Colonic mucosa (tissue), 4 donors: ENCODE measurements at regions not wholly inside any gene's neighbourhood (a gene's known extent, or its start where the extent isn't known, plus 50 kb on each side); places are given as distances from the start of the nearest gene placed in this dataset.

Experiments used
- DNase-seq: peaks from one replicate; pipeline ENCODE4 v3.0.0-alpha.2; 2020
- H3K27ac ChIP-seq: fragments of 200-600 bp; one replicate; pipeline ENCODE4 v1.8.0; 2021
- H3K27me3 ChIP-seq: fragments of 200-600 bp; one replicate; pipeline ENCODE4 v1.8.0; 2021
- H3K36me3 ChIP-seq: fragments of 200-600 bp; one replicate; pipeline ENCODE4 v1.8.0; 2021
- H3K4me1 ChIP-seq: fragments of 200-600 bp; one replicate; pipeline ENCODE4 v1.8.0; 2021; ENCODE audit warnings: mild to moderate bottlenecking
- H3K4me3 ChIP-seq: fragments of 200-600 bp; one replicate; pipeline ENCODE4 v1.8.0; 2021
- H3K9ac ChIP-seq, 2 donors: one replicate each; pipeline ENCODE4 v1.7.0; 2013; ENCODE audit warnings: control low read depth in 2 of 2, low read depth in 2 of 2, low read length in 2 of 2
- H3K9me3 ChIP-seq: fragments of 200-600 bp; one replicate; pipeline ENCODE4 v1.8.0; 2021
- intact Hi-C: fragments of 100-400 bp; cut with DNase I; formaldehyde crosslinking; loops from one replicate; pipeline ENCODE4 v1.14.1; 2022
- TF ChIP-seq, protein P1 (sequence below): fragments of 200-600 bp; IDR thresholded peaks from one replicate; pipeline ENCODE4 v1.8.0; 2022; ENCODE audit warnings: antibody characterized with exemption, mild to moderate bottlenecking
- donor health status: healthy.
- donor health status: DM: no; HTN: no; CAD: no.
- donor health status: DM: no; HTN: no; CAD: no.

DNA sequence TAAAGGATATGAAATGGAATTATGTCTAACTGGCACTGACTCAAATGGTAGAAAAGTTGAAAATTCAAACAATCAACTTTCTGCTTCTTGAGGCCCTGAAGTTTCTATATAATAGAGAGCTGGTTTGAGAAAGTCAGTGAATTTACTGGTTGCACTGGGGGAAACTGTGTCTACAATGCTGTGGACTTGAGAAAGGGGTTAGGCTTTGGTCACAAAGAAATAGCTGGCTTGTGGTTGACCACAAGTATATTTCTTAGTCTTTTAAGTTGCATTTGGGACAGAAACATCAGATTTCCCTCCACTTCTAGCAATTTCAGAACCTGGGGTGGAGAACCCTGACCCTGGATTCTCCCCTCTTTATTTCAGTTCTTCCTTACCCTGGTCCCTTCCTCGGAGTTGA lies 192.6 kb upstream of the ACTBL2 start:
- H3K9me3 ChIP-seq = no peaks in the 10 kb centered on the region
- TF ChIP-seq, protein P1, sequence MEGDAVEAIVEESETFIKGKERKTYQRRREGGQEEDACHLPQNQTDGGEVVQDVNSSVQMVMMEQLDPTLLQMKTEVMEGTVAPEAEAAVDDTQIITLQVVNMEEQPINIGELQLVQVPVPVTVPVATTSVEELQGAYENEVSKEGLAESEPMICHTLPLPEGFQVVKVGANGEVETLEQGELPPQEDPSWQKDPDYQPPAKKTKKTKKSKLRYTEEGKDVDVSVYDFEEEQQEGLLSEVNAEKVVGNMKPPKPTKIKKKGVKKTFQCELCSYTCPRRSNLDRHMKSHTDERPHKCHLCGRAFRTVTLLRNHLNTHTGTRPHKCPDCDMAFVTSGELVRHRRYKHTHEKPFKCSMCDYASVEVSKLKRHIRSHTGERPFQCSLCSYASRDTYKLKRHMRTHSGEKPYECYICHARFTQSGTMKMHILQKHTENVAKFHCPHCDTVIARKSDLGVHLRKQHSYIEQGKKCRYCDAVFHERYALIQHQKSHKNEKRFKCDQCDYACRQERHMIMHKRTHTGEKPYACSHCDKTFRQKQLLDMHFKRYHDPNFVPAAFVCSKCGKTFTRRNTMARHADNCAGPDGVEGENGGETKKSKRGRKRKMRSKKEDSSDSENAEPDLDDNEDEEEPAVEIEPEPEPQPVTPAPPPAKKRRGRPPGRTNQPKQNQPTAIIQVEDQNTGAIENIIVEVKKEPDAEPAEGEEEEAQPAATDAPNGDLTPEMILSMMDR = no peak
- no peak overlapping the region for H3K4me3 ChIP-seq
- H3K27me3 ChIP-seq = no peaks in the 10 kb centered on the region
- H3K36me3 ChIP-seq = no peaks in the 10 kb centered on the region
- no peaks in the 10 kb centered on the region for H3K4me1 ChIP-seq
- intact Hi-C loops = no loop called here
- H3K27ac ChIP-seq = no peak overlapping the region
- no peak overlapping the region for H3K9ac ChIP-seq
- DNase-seq = no peak

DNA sequence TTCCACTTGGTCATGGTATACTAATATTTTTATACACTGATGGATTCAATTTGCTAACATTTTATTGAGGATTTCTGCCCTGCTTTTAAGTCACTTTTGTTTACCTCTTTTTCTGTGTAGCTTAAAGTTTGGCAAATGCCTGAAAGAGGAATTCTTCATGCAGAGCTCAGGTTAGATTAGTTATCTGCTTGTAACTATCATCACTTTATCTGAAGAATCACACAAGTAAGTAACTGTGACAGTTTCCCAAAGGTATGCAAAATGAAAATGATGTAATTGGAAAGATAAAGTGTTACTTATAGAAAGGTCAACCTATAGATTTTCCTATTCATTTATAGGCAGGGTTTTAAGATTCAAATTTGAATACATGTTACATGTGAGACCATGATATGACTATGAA lies 188.8 kb upstream of the ACTBL2 start:
- no peak for DNase-seq
- H3K4me3 ChIP-seq = no peak overlapping the region
- TF ChIP-seq, protein P1 = no peak
- H3K36me3 ChIP-seq = no peaks in the 10 kb centered on the region
- no peaks in the 10 kb centered on the region for H3K4me1 ChIP-seq
- intact Hi-C loops = no loop called here
- H3K9ac ChIP-seq = no peak overlapping the region
- no peak overlapping the region for H3K27ac ChIP-seq
- no peaks in the 10 kb centered on the region for H3K27me3 ChIP-seq
- no peaks in the 10 kb centered on the region for H3K9me3 ChIP-seq

DNA sequence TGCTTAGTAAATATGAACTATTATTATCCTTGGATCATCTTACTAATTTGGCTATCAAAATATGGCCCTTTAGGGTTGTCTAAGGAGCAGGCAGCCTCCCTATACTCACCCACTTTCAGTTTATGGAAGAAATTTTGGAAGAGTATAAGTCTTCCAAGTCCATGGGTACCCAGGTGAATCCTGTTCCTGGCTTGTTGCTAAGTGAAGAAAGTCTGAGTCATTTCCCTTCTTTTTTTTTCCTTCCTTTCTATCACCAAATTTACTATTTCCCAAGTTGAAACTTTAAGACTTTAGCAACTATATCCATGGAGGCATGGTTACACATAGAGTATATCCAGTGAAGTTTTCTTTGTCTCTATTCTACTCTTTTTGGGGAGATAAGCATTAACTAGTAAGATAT lies 184.0 kb upstream of the ACTBL2 start:
- intact Hi-C loops = no loop called here
- H3K27me3 ChIP-seq = no peaks in the 10 kb centered on the region
- DNase-seq = no peak
- no peaks in the 10 kb centered on the region for H3K36me3 ChIP-seq
- H3K27ac ChIP-seq = no peak overlapping the region
- H3K9ac ChIP-seq = no peak overlapping the region
- TF ChIP-seq, protein P1 = no peak
- no peaks in the 10 kb centered on the region for H3K9me3 ChIP-seq
- no peak overlapping the region for H3K4me3 ChIP-seq
- no peaks in the 10 kb centered on the region for H3K4me1 ChIP-seq

DNA sequence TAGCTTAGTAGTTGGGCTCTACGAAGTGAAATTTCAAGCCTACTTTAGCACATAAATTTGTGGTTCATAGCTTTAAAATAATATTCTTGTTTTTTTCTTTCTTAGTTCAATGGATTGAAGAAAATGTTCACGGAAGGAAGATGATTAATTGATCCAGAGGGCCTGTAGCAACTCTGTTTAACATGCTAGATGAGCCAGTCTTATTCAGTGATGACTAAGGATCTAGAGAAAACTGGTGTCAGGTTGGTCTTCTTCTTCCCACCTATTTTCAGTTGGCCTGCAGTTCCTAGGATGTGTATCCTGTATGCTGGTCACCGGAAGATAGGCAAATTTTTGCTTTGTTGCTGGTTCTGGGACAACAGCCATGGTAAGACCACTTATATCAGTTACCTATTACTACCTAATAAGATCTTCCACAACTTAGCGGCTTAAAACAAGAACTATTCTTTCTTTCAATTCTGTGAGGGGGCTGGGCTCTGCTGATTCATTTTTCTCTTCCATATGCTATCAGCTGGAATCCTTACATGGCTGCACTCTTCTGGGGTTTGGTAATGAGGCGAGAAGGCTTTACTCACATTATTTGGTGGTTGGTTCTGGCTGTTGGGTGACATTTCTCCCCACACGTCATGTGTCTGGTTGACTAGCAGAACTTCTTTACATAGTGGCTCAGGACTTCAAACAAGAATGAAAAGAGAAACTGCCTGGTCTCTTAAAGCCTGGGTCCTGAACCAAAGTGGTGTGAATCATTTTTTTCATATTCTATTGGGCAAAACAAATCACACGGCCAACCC lies 182.7 kb upstream of the ACTBL2 start:
- intact Hi-C loops = no loop called here
- no peaks in the 10 kb centered on the region for H3K36me3 ChIP-seq
- TF ChIP-seq, protein P1 = no peak

DNA sequence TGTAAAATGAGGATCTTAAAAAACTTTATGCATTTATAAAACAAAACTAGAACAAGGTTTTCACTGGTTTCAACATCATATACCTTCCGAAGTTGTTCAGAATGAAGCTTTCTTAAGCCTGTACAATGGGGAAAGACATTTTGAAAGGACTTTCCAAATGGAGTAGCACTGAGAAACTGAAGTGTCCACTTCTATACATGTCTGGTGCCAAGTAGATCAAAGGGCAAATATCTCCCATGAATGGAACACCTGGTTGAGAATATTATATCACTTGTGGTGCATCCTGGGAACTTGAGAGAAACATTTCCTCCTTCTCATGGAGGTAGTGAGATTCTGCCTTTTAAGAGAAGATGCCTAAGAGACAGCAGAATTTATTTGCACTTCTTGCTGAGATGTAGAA lies 182.1 kb upstream of the ACTBL2 start:
- no peak overlapping the region for H3K9ac ChIP-seq
- H3K4me3 ChIP-seq = no peak overlapping the region
- intact Hi-C loops = no loop called here
- H3K27ac ChIP-seq = no peak overlapping the region
- no peaks in the 10 kb centered on the region for H3K9me3 ChIP-seq
- TF ChIP-seq, protein P1 = no peak
- H3K4me1 ChIP-seq = no peaks in the 10 kb centered on the region
- H3K36me3 ChIP-seq = no peaks in the 10 kb centered on the region
- no peaks in the 10 kb centered on the region for H3K27me3 ChIP-seq
- no peak for DNase-seq

More for the DNA sequence above, 182.7 kb upstream of the ACTBL2 start:
- Histone ChIP-seq H3K4me3 (no peak overlapping the region), H3K4me1 (no peaks in the 10 kb centered on the region), H3K9ac (no peak overlapping the region), H3K9me3 (no peaks in the 10 kb centered on the region), H3K27me3 (no peaks in the 10 kb centered on the region), H3K27ac (no peak overlapping the region)
- no peak for DNase-seq
